Smooth muscle cell (in vitro differentiated cells): ENCODE measurements at regions not wholly inside any gene's neighbourhood (a gene's known extent, or its start where the extent isn't known, plus 50 kb on each side); places are given as distances from the start of the nearest gene placed in this dataset.

Experiments
- DNase-seq: peaks from one replicate; lab custom pipeline; 2025; ENCODE audit not compliant: unreplicated experiment; lab: John Stamatoyannopoulos, UW
- H2AFZ ChIP-seq: fragments of 200-600 bp; sonication (generic); 2 replicates; pipeline ENCODE4 v1.6.0; 2016; ENCODE audit warnings: antibody characterized with exemption, low read depth, mild to moderate bottlenecking
- H3F3A ChIP-seq: fragments of 200-600 bp; sonication (generic); 2 replicates; pipeline ENCODE4 v1.6.0; 2017; ENCODE audit warnings: antibody characterized with exemption, low read depth
- H3K27ac ChIP-seq: fragments of 200-600 bp; sonication (generic); 2 replicates; pipeline ENCODE4 v1.5.1; 2016; ENCODE audit warnings: low read depth, mild to moderate bottlenecking
- H3K27me3 ChIP-seq: fragments of 200-600 bp; sonication (generic); 2 replicates; pipeline ENCODE4 v1.6.1; 2016; ENCODE audit warnings: low read depth, mild to moderate bottlenecking
- H3K36me3 ChIP-seq: fragments of 200-600 bp; sonication (generic); 2 replicates; pipeline ENCODE4 v1.5.1; 2016; ENCODE audit warnings: low read depth
- H3K4me1 ChIP-seq: fragments of 200-600 bp; sonication (generic); 2 replicates; pipeline ENCODE4 v1.5.1; 2016; ENCODE audit warnings: low read depth
- H3K4me2 ChIP-seq: fragments of 200-600 bp; sonication (generic); 2 replicates; pipeline ENCODE4 v1.6.0; 2016; ENCODE audit warnings: mild to moderate bottlenecking
- H3K4me3 ChIP-seq: fragments of 200-600 bp; sonication (generic); 2 replicates; pipeline ENCODE4 v1.5.1; 2016; ENCODE audit warnings: mild to moderate bottlenecking
- H3K79me2 ChIP-seq: fragments of 200-600 bp; sonication (generic); 2 replicates; pipeline ENCODE4 v1.6.0; 2016; ENCODE audit warnings: low read depth, mild to moderate bottlenecking
- H3K9ac ChIP-seq: fragments of 200-600 bp; sonication (generic); 2 replicates; pipeline ENCODE4 v1.6.0; 2016; ENCODE audit warnings: low read depth
- H3K9me3 ChIP-seq: fragments of 200-600 bp; sonication (generic); replicated peaks from 2 replicates; pipeline ENCODE4 v1.5.1; 2016; ENCODE audit warnings: low read depth
- H4K20me1 ChIP-seq: fragments of 200-600 bp; sonication (generic); 2 replicates; pipeline ENCODE4 v1.6.0; 2016; ENCODE audit warnings: low read depth
- CTCF ChIP-seq: fragments of 200-600 bp; sonication (generic); IDR thresholded peaks from 2 replicates; pipeline ENCODE4 v1.5.1; 2017; ENCODE audit warnings: borderline replicate concordance, mild to moderate bottlenecking, antibody characterized with exemption; ENCODE audit not compliant: insufficient read depth, poor library complexity, severe bottlenecking
- WGBS: methylation state at CpG from one replicate; pipeline ENCODE4 v1.1.7; 2016; ENCODE audit warnings: low lambda C conversion rate; 5-methylcytosine and 5-hydroxymethylcytosine counted together

- peaks cover 19% of the 10 kb centered on the region for H3K4me1 ChIP-seq
- no peak overlapping the region for H3K9ac ChIP-seq
- no peak for DNase-seq
- H2AFZ ChIP-seq = no peak overlapping the region
- no peaks in the 10 kb centered on the region for H3K27me3 ChIP-seq
- H3K4me3 ChIP-seq = no peak overlapping the region
- no peaks in the 10 kb centered on the region for H3K79me2 ChIP-seq
- no peaks in the 10 kb centered on the region for H3K36me3 ChIP-seq
- no peak overlapping the region for H3K4me2 ChIP-seq
- H4K20me1 ChIP-seq = no peaks in the 10 kb centered on the region
- no peak for TF ChIP-seq CTCF
- 95% methylated on average over 11 of the region's 11 CpGs for WGBS
- no peak overlapping the region for H3K27ac ChIP-seq
- no peaks in the 10 kb centered on the region for H3K9me3 ChIP-seq
- H3F3A ChIP-seq = peaks cover 29% of the 10 kb centered on the region
Measured at GRCh38 chr21:43317254-43317748, 109.6 kb downstream of the SIK1 start.

GRCh38 chr21:43316156-43316845 lies 110.6 kb downstream of the SIK1 start:
- no peak for DNase-seq
- H3K4me2 ChIP-seq = no peak overlapping the region
- no peaks in the 10 kb centered on the region for H4K20me1 ChIP-seq
- H3K9ac ChIP-seq = no peak overlapping the region
- no peaks in the 10 kb centered on the region for H3K27me3 ChIP-seq
- peaks cover 27% of the 10 kb centered on the region for H3K4me1 ChIP-seq
- no peak overlapping the region for H3K4me3 ChIP-seq
- H3F3A ChIP-seq = peaks cover 29% of the 10 kb centered on the region
- no peak overlapping the region for H2AFZ ChIP-seq
- TF ChIP-seq CTCF = no peak
- no peaks in the 10 kb centered on the region for H3K9me3 ChIP-seq
- no peaks in the 10 kb centered on the region for H3K36me3 ChIP-seq
- WGBS = 96% methylated on average over 16 of the region's 19 CpGs
- no peak overlapping the region for H3K27ac ChIP-seq
- no peaks in the 10 kb centered on the region for H3K79me2 ChIP-seq

GRCh38 chr21:43315244-43316137 lies 111.4 kb downstream of the SIK1 start:
- no peak overlapping the region for H3K9ac ChIP-seq
- TF ChIP-seq CTCF = no peak
- H3K4me2 ChIP-seq = no peak overlapping the region
- H3F3A ChIP-seq = peaks cover 24% of the 10 kb centered on the region
- no peaks in the 10 kb centered on the region for H3K9me3 ChIP-seq
- no peak overlapping the region for H3K4me3 ChIP-seq
- H3K79me2 ChIP-seq = no peaks in the 10 kb centered on the region
- H3K36me3 ChIP-seq = no peaks in the 10 kb centered on the region
- peaks cover 23% of the 10 kb centered on the region for H3K4me1 ChIP-seq
- H2AFZ ChIP-seq = no peak overlapping the region
- H4K20me1 ChIP-seq = no peaks in the 10 kb centered on the region
- DNase-seq = no peak
- H3K27me3 ChIP-seq = no peaks in the 10 kb centered on the region
- 94% methylated on average over 27 of the region's 27 CpGs for WGBS
- H3K27ac ChIP-seq = no peak overlapping the region
